Natural killer cell (primary cell): ENCODE measurements at regions not wholly inside any gene's neighbourhood (a gene's known extent, or its start where the extent isn't known, plus 50 kb on each side); places are given as distances from the start of the nearest gene placed in this dataset.

Source experiments
- ATAC-seq, 3 donors: fragments of 150-1000 bp in 2 of 3; fragments of 200-7000 bp in 1 of 3; cut with Tn5 transposase; 1 replicate in 1 of 3; 2 replicates in 2 of 3; pipeline ENCODE4 v1.10.0; 2021; ENCODE audit warnings: mild to moderate bottlenecking in 2 of 3, moderate library complexity in 2 of 3
- DNase-seq, 2 donors: peaks; one replicate each; pipeline versions ENCODE4 v3.0.0 to v3.0.0-alpha.2; 2013 to 2021; ENCODE audit warnings: mixed read lengths in 1 of 2
- H3K27ac ChIP-seq: one replicate; pipeline ENCODE4 v1.5.1; 2013; ENCODE audit warnings: mild to moderate bottlenecking, low read length
- H3K27me3 ChIP-seq: one replicate; pipeline ENCODE4 v1.6.1; 2013; ENCODE audit warnings: low read length; ENCODE audit not compliant: control insufficient read depth, insufficient read depth
- H3K36me3 ChIP-seq: one replicate; pipeline ENCODE4 v1.6.1; 2013; ENCODE audit warnings: low read length; ENCODE audit not compliant: control insufficient read depth, insufficient read depth
- H3K4me1 ChIP-seq: one replicate; pipeline ENCODE4 v1.6.1; 2013; ENCODE audit warnings: low read length; ENCODE audit not compliant: control insufficient read depth, insufficient read depth
- H3K4me3 ChIP-seq: one replicate; pipeline ENCODE4 v1.5.1; 2013; ENCODE audit warnings: low read length
- H3K9me3 ChIP-seq: one replicate; pipeline ENCODE4 v1.6.1; 2013; ENCODE audit warnings: low read length; ENCODE audit not compliant: control insufficient read depth, insufficient read depth
- H3K27ac Mint-ChIP-seq, 2 donors: one replicate each; pipeline ENCODE4 v1.8.0; 2022; ENCODE audit warnings: mild to moderate bottlenecking in 2 of 2, mixed read lengths in 2 of 2, moderate library complexity in 1 of 2
- H3K27me3 Mint-ChIP-seq, 2 donors: one replicate each; pipeline ENCODE4 v1.8.0; 2022; ENCODE audit warnings: low read depth in 2 of 2, mixed read lengths in 2 of 2
- H3K36me3 Mint-ChIP-seq: one replicate; pipeline ENCODE4 v1.8.0; 2022; ENCODE audit warnings: mixed read lengths
- H3K4me1 Mint-ChIP-seq, 2 donors: one replicate each; pipeline ENCODE4 v1.8.0; 2022; ENCODE audit warnings: mixed read lengths in 2 of 2
- H3K4me3 Mint-ChIP-seq: one replicate; pipeline ENCODE4 v1.8.0; 2022; ENCODE audit warnings: mild to moderate bottlenecking, moderate library complexity, mixed read lengths
- H3K9me3 Mint-ChIP-seq, 2 donors: one replicate each; pipeline ENCODE4 v1.8.0; 2022; ENCODE audit warnings: mixed read lengths in 2 of 2
- WGBS: methylation state at CpG from one replicate; pipeline ENCODE4 v1.1.7; 2013; ENCODE audit warnings: missing lambda C conversion rate; ENCODE audit not compliant: insufficient coverage; 5-methylcytosine and 5-hydroxymethylcytosine counted together
- intact Hi-C: fragments of 100-400 bp; cut with micrococcal nuclease; formaldehyde crosslinking; loops from one replicate; pipeline ENCODE4 v1.14.2; 2022
- TF ChIP-seq, protein P1 (sequence below): fragments of 200-600 bp; IDR thresholded peaks from one replicate; pipeline ENCODE4 v1.8.0; 2022; ENCODE audit warnings: antibody characterized with exemption

DNA sequence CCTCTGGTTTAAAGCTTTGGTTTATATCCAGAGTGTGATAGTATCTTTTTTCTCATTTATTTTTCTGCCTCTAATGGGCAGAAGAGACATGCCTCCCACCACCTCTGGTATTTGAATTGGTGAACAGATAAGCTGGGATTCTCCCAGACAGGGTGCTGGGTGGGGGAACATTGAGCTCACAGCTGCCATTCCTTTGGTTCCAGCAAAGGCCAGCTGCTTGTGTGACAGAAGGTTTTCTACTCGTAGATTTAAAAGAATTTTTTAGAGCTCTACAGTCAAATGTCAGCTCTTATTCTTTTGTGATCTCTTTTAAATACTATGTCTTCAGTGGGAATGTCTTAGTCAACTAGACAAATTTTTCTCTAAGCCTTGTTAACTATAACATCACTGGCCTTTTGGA is 54.7 kb upstream of the ADAMTS16 start:
- Mint-ChIP-seq H3K4me3 (no peak overlapping the region), H3K27me3 (no peaks in the 10 kb centered on the region), H3K4me1 (no peaks in the 10 kb centered on the region), H3K9me3 (peaks cover 3 to 4% of the 10 kb centered on the region in 2 donors), H3K36me3 (no peaks in the 10 kb centered on the region), H3K27ac (no peak overlapping the region)
- no peak for ATAC-seq
- intact Hi-C loops: no loop called here
- Histone ChIP-seq H3K4me1 (no peaks in the 10 kb centered on the region), H3K36me3 (no peaks in the 10 kb centered on the region), H3K27ac (no peak overlapping the region), H3K9me3 (no peaks in the 10 kb centered on the region), H3K27me3 (no peaks in the 10 kb centered on the region), H3K4me3 (no peak overlapping the region)
- 44% methylated on average over 1 of the region's 1 CpG for WGBS
- no peak for DNase-seq
- TF ChIP-seq, protein P1, sequence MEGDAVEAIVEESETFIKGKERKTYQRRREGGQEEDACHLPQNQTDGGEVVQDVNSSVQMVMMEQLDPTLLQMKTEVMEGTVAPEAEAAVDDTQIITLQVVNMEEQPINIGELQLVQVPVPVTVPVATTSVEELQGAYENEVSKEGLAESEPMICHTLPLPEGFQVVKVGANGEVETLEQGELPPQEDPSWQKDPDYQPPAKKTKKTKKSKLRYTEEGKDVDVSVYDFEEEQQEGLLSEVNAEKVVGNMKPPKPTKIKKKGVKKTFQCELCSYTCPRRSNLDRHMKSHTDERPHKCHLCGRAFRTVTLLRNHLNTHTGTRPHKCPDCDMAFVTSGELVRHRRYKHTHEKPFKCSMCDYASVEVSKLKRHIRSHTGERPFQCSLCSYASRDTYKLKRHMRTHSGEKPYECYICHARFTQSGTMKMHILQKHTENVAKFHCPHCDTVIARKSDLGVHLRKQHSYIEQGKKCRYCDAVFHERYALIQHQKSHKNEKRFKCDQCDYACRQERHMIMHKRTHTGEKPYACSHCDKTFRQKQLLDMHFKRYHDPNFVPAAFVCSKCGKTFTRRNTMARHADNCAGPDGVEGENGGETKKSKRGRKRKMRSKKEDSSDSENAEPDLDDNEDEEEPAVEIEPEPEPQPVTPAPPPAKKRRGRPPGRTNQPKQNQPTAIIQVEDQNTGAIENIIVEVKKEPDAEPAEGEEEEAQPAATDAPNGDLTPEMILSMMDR: no peak

- Mint-ChIP-seq H3K4me1 (no peaks in the 10 kb centered on the region), H3K9me3 (peaks cover 9 to 10% of the 10 kb centered on the region in 2 donors), H3K4me3 (no peak overlapping the region), H3K27ac (no peak overlapping the region), H3K36me3 (no peaks in the 10 kb centered on the region), H3K27me3 (no peaks in the 10 kb centered on the region)
- intact Hi-C loops: no loop called here
- H3K4me3 ChIP-seq: no peak overlapping the region
- no peaks in the 10 kb centered on the region for H3K4me1 ChIP-seq
- no peaks in the 10 kb centered on the region for H3K36me3 ChIP-seq
- H3K9me3 ChIP-seq: no peaks in the 10 kb centered on the region
- ATAC-seq: no peak
- H3K27me3 ChIP-seq: no peaks in the 10 kb centered on the region
- TF ChIP-seq, protein P1: no peak
- no peak for DNase-seq
- 74% methylated on average over 2 of the region's 3 CpGs for WGBS
- H3K27ac ChIP-seq: no peak overlapping the region
Observed at GRCh38 chr5:5089895-5090649, 50.1 kb upstream of the ADAMTS16 start.
